Esophagus muscularis mucosa (tissue), 4 donors: ENCODE measurements at regions not wholly inside any gene's neighbourhood (a gene's known extent, or its start where the extent isn't known, plus 50 kb on each side); places are given as distances from the start of the nearest gene placed in this dataset.

Experiments used
- EP300 ChIP-seq: sonication (generic); formaldehyde crosslinking; IDR thresholded peaks from one replicate; pipeline ENCODE4 v1.6.1; 2017; ENCODE audit warnings: antibody characterized with exemption
- POLR2A ChIP-seq: fragments of 450-650 bp; IDR thresholded peaks from one replicate; pipeline ENCODE4 v1.6.1; 2017; ENCODE audit warnings: antibody characterized with exemption, moderate library complexity, mild to moderate bottlenecking, low read depth
- POLR2AphosphoS5 ChIP-seq, 2 donors: sonication (generic); formaldehyde crosslinking; IDR thresholded peaks; one replicate each; pipeline ENCODE4 v1.6.1; 2017; ENCODE audit warnings: antibody characterized with exemption in 2 of 2
- TF ChIP-seq, protein P1 (sequence below), 3 experiments: fragments of 200-600 bp in 2 of 3; fragments of 450-650 bp in 1 of 3; sonication (generic) in 2 of 3; IDR thresholded peaks; one replicate each; pipeline ENCODE4 v1.5.1; 2017 to 2019; ENCODE audit warnings: antibody characterized with exemption in 3 of 3, mild to moderate bottlenecking in 2 of 3, moderate library complexity in 1 of 3

DNA sequence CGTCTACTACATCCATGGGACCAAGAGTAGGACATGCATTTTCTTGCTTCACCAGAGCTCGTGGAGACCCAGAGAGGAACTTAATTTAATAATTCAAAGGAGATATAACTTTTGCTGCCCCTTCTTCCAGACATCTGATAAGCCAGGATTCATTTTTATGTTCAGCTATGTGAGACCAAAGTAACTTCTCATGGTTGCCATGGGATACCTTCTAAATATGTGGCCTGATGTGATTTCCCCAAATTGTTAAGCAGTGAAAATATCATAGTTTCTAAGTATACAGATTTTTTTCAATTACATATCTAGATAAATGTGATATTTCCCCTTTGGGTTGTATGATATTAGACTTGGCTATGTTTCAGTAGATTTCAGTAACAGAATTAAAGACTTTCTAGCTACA, 185.5 kb upstream of the FN1 start:
- TF ChIP-seq, protein P1, sequence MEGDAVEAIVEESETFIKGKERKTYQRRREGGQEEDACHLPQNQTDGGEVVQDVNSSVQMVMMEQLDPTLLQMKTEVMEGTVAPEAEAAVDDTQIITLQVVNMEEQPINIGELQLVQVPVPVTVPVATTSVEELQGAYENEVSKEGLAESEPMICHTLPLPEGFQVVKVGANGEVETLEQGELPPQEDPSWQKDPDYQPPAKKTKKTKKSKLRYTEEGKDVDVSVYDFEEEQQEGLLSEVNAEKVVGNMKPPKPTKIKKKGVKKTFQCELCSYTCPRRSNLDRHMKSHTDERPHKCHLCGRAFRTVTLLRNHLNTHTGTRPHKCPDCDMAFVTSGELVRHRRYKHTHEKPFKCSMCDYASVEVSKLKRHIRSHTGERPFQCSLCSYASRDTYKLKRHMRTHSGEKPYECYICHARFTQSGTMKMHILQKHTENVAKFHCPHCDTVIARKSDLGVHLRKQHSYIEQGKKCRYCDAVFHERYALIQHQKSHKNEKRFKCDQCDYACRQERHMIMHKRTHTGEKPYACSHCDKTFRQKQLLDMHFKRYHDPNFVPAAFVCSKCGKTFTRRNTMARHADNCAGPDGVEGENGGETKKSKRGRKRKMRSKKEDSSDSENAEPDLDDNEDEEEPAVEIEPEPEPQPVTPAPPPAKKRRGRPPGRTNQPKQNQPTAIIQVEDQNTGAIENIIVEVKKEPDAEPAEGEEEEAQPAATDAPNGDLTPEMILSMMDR (IDR thresholded peaks at IDR 0.05): no peak
- TF ChIP-seq POLR2A (no peak), POLR2AphosphoS5 (IDR thresholded peaks at IDR 0.05) (no peak), EP300 (no peak)
